GM21381 (cell line): ENCODE measurements at regions not wholly inside any gene's neighbourhood (a gene's known extent, or its start where the extent isn't known, plus 50 kb on each side); places are given as distances from the start of the nearest gene placed in this dataset.
"Not testable (repeated sequence)": the region's sequence is repeated elsewhere in the genome, so short reads cannot be mapped to it uniquely, and the experiment has no call there.

ENCODE experiments used
- ATAC-seq: cut with Tn5 transposase; IDR thresholded peaks from one replicate; pipeline ENCODE4 v1.9.1; 2021; ENCODE audit warnings: mild to moderate bottlenecking, moderate library complexity; ENCODE audit not compliant: unreplicated experiment

DNA sequence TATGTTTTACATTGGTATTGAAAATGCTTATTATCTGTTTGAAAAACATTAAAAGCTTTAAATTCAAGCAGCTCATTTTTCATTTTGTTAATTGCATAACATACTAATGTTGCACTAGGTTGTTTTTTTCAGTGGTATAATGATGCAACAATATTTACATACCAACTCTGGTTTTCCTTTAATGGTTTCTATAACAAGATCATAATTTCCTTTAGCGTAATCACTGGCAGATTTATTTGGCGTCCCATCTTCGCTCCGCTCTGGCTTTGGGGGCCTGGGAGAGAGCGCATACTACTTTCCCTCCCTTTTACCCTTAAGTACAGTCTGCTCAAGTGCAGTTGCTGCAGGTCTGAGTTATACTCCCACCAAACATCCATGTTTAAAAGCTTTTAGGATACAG, 574.1 kb downstream of the PRKD1 start:
- no peak for ATAC-seq

DNA sequence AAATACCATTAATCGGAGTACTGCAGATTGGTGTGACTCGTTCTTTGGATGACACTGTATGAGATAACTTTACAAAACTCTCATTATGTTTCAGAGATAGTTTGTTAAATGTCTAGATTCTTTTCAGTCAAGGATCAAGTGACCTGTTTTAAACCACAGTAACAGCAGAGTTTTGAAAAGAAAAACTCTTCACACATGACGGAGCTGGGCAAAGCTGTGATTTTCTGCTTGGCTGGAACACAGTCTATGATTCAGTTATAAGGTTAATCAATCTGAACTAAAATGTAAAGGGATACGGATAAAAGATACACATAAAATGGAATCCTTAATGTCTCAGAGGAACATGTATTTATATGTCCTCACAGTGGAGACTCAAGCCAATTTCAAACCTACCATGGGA, 573.2 kb downstream of the PRKD1 start:
- no peak for ATAC-seq

DNA sequence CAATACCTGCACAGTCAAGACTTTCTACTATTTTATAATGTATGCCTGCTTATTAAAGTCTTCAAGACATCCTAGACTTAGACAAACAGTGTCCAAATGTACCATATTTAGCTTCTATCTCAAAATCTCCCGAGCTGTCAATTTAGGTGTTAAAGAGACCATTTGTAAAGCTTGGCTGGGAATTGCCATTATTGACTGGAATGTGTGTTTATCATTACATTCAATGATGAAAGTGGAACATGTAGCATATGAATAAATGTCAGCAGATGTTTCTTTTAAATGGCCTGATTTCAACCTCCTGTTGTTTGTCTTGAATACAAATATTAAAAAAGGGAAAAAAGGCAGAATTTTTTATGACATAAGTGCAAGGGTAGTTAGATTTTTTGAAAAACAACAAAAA, 572.3 kb downstream of the PRKD1 start:
- no peak for ATAC-seq

DNA sequence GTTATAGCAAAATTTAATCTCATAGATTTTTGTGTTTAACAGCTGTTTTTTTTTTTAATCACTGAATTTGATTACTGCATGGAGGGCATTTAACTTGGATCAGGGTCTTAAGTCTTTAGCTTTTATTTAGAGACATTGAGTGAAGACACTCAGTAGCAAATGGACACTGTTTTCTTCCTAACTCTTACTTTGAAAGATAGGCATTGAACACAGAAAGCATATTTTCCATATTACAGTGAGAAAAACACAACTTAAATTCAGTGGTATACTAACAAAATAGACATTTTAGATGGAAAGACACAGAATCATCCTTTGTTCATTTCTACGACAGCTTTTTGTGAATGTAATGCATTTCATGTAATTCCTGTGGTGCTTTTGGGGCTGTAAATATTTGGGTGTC, 571.8 kb downstream of the PRKD1 start:
- no peak for ATAC-seq

DNA sequence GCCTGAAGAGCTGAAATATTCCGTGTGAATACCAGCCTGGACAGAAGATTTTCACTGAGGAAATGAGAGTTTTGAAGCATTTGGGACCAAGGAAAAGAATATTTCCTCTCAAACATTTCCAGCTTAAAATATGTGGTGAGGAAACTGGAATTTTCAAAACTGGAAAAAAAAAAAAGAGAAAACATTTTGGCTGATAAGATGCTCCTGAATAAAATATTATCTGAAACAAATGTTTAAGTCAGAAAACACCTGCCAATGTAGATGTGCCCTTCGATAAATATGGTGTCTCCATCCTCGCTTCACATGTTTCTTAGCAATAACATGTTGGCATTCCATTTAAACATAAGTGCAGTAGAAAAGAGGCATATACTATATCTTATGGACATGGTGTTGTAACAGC, 567.0 kb downstream of the PRKD1 start:
- ATAC-seq, result no peak

DNA sequence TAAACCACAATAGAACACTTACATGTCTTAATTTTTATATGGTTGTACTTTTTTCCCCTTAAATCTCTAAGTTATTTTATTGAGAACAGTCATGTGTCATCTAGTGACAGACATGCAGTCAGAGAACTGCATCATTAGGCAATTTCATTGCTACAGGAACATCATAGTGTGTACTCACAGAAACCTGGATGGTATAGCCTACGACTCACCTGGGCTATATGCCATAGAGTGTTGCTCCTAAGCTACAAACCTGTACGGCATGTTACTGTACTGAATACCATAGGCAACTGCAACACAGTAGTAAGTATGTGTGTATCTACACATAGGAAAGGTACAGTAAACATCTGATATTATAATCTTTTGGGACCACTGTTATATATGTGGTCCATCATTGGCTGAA, 557.6 kb downstream of the PRKD1 start:
- ATAC-seq, result no peak

DNA sequence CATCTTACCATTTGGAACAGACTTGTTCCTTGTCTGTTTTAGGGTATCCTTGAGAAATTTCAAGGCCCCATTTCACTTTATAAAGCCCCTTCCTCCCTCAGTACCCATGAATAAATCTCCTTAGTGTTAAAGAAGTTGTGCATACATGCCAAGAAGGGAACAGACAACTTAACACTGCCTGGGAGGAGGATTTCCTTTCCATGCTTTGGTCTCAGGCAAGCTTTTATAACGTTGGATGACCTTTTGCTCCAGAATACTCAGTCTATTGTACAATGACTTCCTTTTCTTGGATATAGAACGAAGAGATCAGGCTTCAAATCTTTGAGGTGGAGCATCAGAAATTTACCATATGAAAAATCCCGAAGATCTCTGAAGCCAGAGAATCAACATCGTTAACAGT, 551.4 kb downstream of the PRKD1 start:
- no peak for ATAC-seq

DNA sequence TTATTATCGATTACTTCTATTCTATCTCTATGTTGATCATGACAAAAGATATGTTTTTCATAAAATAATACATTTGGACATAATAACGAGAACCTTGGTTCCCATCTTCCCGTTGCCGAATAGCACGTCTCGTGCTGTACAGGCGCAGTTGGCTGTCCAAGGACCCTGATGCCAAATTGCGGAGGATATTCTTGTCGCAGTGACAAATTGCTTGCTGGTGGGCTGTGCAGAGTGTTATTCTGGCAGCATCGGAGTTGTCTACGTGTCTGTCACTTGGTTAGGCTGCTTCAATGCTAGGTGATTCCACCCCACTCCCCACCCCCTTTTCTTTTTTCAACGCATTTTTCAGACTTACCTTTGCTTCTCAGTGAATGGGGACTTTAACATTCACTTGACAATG, 546.8 kb downstream of the PRKD1 start:
- no peak for ATAC-seq

DNA sequence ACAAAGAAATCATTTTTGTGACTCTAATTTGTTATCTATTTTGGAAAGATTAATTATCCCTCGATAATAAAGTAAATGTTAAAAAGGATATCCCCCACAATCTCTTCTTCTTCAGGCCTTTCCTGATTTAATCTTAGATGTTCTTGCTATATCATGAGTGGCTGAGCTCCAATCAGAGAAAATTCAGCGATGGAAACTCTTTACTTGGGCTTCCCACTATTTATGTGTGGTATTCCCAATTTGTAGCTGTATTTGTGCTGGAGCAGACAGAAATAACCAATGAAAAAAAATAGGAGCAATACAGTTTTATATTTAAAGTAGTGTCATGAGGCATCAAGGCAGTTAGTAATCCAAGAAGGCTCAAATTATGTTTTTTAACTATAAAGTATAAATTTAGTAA, 539.1 kb downstream of the PRKD1 start:
- ATAC-seq, result no peak

DNA sequence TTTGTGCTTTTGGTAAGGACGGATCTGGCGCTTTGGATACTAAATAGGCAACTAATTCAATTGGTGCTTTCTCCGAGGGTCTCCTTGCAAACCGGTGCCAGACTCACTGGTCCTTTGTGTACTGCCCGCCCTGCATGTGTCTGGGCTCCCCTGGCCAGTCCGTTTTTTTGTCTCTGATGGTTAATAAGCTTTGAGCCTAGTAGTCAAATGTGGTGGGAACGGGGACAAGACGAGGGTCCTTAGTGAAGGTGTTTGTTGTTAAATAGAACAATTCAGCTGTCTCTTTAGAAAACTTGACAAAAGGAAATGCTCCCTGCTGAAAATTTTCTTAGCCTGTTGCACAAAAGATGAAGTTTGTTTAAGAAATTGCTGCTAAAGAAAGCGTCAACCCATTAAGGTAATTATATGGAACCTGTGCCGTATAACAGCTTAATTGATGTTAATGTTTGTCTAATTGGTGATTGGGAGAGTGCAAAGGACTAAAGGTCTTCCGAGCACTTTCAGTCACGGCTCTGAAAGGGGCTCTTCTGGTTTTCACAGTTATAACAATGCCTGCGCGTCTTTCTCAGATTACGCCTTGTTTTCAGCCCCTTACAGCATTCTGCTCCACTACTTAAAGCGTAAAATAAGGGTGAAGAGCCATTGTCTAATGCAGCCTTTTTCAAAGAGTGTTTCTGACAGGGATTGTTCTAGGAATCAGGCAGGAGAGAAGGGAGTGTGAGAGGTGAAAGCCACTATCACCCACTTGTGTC, 537.4 kb downstream of the PRKD1 start:
- ATAC-seq, result no peak

DNA sequence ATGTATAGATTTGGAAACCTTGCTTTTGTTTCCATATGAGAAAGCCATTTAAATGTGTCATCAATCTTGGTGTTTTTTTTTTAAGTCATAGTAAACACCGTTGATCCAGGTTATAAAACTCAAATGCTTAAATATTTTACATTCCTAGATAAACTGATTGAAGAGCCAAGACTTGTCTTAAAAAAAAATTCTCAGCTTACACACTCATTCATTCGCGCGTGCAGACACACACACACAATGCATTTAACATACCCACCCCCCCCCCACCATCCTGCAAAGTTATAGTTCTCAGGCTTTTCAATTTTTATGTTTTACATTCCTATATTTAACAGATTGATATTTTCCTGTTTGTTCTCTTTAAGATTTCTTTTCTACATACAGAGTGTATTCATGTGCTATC, 536.4 kb downstream of the PRKD1 start:
- ATAC-seq, result no peak

DNA sequence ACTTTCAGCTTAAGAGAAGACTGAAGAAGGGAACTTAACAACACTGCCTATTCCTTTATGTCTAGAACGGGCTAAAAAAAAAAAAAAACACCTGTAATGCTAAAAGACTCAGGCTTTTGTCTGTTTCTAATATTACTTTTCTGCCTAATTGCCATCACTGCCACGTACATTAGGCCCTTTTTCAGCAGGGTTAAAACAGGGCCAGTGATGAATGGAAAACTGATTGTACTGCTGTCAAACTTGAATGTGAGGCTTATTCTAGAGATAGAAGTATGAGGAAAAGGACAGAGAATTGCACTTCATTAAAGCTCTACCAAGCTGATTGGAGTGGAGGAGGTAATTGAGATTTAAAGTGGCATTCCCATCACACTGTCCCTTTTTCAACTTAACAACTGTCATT, 535.8 kb downstream of the PRKD1 start:
- ATAC-seq, result no peak

DNA sequence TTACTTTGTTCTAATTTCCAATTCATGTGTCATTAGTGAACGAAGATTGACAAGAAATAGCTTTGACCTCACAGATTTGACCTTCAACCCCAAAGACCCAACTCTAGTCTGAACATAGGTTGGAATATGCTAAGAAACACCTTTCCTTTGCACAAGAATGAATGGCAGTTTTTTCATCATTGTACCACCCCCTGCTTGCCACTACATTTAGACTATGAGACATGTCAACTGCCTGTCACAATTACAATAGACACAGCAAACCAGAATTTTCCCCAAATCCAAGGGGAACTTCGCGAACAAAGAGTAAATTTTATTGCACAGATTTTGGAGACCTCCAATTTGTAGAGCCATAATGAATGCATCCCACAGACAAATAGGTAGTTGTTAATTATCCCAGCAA, 535.4 kb downstream of the PRKD1 start:
- ATAC-seq, result no peak

DNA sequence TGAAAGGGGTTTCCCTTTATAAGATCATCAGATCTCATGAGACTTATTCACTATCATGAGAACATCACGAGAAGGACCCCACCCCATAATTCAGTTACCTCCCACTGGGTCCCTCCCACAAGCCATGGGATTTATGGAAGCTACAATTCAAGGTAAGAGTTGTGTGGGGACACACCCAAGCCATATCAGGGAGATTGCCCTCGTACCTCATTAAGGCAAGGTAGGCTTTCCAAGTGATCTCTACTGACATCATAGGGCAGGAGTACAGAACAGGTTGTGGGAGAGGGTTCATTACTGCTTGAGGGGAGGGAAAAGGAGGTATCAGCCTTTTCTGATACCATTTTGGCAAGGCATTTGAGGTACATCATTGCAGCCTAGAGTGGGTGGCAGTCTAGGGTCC, 524.6 kb downstream of the PRKD1 start:
- no peak for ATAC-seq

DNA sequence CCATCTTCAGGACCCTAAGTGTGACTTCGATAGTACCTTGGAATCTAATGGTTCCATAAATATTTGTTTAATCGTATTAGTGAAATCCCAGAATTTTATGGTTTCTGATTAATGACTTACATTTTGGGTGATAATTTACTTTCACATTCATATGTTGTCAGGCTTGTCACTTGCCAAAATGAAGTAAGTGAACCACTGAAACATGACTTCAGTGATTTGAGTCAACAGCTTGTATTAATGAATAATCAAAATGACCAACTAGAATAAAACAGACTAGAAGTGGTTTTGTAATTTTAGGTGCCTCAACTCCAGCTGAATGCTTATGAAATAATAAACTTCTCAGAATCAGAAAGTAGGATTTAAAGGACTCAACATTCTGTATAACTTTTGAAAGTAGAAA, 517.1 kb downstream of the PRKD1 start:
- ATAC-seq, result no peak

DNA sequence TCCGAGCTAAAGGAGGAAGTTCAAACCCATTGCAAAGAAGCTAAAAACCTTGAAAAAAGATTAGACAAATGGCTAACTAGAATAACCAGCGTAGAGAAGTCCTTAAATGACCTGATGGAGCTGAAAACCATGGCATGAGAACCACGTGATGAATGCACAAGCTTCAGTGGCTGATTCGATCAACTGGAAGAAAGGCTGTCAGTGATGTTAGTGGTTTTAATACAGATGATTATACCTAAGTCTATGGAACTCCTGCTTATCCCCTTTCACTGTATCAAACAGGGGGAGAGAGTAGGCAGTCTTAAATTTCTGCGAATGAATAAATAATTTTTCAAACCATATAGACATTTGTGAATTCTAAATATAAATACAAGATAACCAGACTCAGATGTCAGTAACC, 512.7 kb downstream of the PRKD1 start:
- ATAC-seq, result not testable (repeated sequence)

DNA sequence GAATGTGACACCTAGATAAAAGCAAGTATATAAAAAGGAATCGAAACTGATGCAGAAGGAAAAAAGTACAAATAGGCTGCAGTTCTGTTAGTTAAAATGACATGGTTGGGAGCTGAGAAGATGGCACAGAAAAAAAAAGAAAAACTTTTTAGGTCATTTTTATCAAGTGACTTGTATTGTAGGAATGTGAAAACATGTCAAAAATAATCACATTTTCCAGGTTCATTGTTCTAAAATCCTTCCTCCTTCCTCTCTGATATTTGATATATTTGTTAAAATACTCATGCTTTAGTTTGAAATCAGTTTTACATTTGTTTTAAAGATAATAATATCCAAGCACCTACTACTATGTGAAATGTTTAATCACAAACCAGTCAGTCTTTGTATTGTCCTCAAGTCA, 507.9 kb downstream of the PRKD1 start:
- ATAC-seq, result no peak

DNA sequence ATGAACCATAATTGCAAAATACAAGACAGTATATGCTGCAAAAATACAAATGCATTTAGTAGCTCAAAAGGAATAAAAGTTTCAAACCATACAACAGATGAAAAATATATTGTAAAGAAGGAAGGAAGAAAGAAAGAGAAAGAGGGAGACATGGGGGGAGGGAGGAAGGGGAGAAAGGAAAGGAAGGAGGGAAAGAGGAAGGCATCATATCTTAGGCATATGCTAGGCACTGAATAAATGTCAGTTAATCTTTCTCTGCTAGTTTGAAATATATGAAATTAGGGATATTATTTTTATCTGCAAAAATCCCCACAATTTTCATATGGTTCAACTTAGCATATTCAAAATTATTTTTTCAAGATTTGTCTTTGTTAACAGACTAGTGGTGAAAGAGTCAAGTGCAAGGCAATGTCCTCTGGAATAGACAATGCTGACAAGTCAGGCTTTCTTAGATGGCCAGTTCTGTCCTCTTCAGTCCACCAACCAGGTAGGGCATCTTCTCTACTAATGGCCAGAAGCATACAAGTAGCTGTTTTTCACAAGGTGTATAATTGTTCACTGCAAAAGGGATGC, 506.4 kb downstream of the PRKD1 start:
- no peak for ATAC-seq

DNA sequence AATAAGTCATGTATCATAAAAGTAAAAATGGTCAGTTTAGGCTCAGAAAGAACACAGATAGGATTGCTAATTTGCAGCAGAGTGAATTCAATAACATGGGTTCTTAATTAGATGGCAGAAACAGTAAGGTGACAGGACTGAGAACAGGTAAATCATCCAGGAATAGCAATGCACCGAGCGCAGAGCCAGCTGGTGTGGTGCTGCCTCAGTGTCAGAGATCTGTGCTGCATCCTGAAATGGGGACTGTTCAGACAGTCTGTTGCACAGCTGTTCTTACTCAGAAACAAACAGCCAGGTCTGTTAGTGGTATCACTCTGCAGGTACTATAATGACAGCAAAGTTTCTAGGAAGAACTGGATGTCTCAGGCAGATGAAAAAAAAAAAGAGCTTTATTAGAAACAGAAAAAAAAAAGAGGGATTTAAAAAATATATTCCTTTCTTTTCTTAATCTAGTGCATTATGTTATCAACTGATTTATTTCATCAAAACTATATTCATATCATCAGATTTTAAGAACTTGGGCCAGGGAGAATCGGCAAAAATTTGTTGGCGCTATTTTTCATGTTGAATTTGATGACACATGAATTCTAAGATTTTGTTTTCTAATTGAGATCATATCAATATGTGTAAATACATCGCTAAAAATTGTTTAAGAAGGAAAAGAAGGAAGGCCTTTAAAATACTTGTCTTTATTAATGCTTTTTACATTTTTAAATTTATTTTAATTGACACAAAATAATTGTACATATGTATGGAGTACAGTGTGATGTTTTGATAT, 501.8 kb downstream of the PRKD1 start:
- no peak for ATAC-seq

DNA sequence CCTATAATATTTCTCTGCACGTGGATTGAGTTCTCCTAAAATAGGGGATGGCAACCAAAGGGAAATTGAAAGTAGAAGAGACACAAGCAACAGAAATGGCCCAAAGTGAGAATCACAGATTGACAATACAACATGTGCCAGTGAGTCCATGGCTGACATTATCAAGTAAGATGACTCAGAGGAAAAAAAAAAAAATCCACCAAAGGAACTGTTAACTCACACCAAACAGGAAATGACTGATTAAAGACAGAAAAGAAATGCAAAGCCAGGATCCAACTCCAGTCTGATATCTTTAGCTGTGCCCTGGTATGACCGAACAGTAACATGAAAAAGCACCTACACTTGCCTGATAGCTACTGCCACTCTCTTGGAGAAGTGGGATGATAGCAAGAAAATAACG, 485.0 kb downstream of the PRKD1 start:
- ATAC-seq, result no peak

DNA sequence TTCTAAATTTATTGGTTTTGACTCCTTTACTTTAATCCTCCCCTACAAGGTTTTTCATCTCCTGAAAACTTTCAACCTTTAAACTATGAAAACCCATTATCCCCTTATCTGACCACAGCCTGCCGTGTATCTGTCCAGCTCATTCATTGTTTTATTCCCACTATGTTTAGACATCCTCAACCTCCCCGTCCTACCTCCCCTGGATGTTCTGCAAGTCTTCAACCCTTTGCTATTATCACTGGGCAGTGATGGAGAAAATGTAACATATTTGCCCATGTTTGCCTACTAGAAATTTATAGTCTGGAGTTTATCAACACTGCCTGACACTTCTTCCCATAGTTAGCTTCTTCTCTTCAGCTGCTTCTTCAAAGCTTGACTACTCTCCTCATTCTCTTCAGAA, 483.4 kb downstream of the PRKD1 start:
- no peak for ATAC-seq

DNA sequence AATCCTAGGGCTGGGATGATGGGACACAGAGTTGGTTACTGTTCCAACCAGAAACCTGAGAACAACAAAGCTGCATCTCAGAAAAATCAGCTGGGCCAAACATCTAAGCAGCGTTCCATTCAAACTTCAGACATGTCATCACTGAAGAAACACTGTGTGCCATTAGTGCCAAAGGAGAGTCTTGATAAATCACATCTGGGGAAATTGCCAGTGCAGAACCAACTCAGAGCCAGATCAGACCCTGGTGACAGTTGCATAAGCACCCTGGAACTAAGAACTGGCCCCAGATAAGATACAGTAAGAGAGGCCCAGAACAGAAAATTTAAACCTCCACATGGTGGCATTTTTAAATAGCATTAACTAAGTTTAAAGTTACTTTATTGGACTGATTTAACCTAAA, 482.8 kb downstream of the PRKD1 start:
- ATAC-seq, result no peak
